AG10803 (cell line): ENCODE measurements at regions not wholly inside any gene's neighbourhood (a gene's known extent, or its start where the extent isn't known, plus 50 kb on each side); places are given as distances from the start of the nearest gene placed in this dataset.

ENCODE experiments used
- DNase-seq: peaks from one replicate; pipeline ENCODE4 v3.0.0; 2010; ENCODE audit warnings: low read depth
- H3K4me3 ChIP-seq: 2 replicates; pipeline ENCODE4 v1.5.1; 2011; ENCODE audit warnings: mild to moderate bottlenecking, low read length, control low read depth
- CTCF ChIP-seq: conservative IDR thresholded peaks from 2 replicates; pipeline ENCODE4 v1.5.1; 2011; ENCODE audit warnings: mild to moderate bottlenecking, low read length, control low read depth, inconsistent platforms

GRCh38 chr2:13770279-13770678, 862.2 kb upstream of the LRATD1 start:
- no peak for DNase-seq
- TF ChIP-seq CTCF: no peak
- no peak overlapping the region for H3K4me3 ChIP-seq

GRCh38 chr2:13779996-13780395, 852.5 kb upstream of the LRATD1 start:
- no peak overlapping the region for H3K4me3 ChIP-seq
- no peak for DNase-seq
- TF ChIP-seq CTCF: no peak

DNA sequence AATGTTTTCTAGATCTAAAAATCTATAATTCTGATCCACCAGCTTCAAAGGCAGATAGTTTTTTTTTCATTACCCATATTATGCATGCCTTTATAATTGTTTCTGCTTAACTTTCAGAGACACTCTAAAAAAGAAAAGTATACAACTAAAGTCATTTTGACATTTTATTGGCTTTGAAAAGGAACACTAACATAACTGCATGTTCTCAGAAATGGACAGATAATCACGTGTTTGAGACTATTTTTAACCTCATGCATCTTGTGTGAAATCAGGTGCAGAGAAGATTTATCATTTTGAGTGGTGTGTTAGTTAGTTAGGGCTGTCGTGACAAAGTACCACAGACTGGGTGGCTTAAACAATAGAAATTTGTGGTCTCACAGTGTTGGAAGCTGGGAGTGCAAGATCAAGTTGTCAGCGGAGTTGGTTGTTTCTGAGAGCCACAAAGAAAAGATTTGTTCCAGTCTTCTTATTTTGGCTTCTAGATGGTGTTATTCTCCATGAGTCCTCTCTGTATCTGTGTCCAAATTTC, 841.4 kb upstream of the LRATD1 start:
- DNase-seq: no peak
- TF ChIP-seq CTCF: no peak
- no peak overlapping the region for H3K4me3 ChIP-seq

DNA sequence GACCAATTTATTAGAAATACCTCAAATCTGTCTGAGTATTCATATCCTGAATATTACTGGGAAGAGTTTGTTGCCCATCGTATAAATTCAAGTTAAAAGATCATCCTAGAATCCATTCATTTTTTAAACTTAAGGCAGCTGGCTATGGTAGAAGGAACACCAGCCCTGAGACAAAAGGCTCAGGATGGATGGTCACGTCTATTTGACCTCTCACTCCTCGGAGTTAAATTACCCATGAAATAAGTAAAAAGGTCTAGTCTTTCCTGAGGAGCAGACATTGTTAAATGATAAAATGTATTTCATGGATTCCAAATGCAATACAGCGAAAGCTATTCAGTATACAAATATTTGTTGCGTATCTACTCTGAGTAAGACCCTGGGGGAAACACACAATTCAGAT, 826.0 kb upstream of the LRATD1 start:
- no peak for TF ChIP-seq CTCF
- H3K4me3 ChIP-seq: no peak overlapping the region
- no peak for DNase-seq

- no peak for DNase-seq
- no peak overlapping the region for H3K4me3 ChIP-seq
- TF ChIP-seq CTCF: no peak
These were observed 819.3 kb upstream of the LRATD1 start for GRCh38 chr2:13813236-13813635.

- no peak for DNase-seq
- no peak overlapping the region for H3K4me3 ChIP-seq
- no peak for TF ChIP-seq CTCF
These were observed 814.5 kb upstream of the LRATD1 start for GRCh38 chr2:13818002-13818401.

- DNase-seq: no peak
- no peak overlapping the region for H3K4me3 ChIP-seq
- TF ChIP-seq CTCF: no peak
These were observed 812.6 kb upstream of the LRATD1 start for GRCh38 chr2:13819896-13820295.
